ENCODE measurements at regions not wholly inside any gene's neighbourhood (a gene's known extent, or its start where the extent isn't known, plus 50 kb on each side); places are given as distances from the start of the nearest gene placed in this dataset.

- DNase-seq (ENCODE audit: low read depth): no peak
Observed at GRCh38 chr10:130623680-130624267, 487.6 kb downstream of the GLRX3 start.

DNA sequence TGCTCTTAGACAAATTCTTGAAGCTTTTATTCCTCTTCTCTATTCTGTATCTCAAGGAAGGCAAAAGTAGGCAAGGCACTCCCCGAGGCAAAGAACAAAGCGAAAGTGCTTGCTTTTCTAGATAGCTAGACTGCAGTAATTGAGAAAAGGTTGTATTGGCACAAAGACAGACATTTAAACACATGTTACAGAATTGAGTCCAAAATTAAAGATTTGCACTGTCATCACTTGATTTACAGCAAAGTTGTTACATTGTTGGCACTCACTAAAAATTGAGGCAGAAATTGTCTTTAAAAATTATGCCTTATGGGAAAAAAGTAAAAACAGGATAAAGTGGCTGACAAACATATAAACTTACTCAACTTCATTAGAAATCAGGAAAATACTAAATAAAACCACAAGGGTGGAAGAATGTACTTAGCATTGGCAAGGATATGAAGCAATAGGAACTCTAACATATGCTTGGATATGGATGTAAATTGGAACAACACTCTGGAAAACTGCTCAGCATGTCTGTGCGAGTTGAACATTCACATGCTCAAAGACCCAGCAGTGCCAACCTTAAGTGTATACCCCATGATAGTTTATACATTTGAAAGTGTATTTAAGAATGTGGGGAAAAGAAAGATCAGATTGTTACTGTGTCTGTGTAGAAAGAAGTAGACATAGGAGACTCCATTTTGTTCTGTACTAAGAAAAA, 491.3 kb downstream of the GLRX3 start:
- no peak for DNase-seq (ENCODE audit: low read depth)

DNA sequence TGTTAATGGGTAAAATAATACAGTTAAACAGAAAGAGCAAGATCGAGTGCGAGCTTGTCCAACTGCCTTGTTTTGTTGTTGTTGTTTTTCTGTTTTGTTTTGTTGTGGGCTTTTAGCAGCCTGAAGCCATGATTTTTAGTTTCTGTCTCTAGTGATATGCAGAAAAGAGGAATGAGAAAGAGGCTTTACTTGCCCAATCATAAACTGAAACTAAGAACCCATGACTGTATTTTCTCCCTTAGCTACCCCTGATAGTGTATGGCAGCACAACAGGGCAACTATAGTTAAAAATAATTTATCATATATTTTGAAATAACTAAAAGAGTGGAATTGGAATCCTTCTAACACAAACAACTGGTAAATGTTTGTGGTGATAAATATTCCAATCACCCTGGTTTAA, 493.9 kb downstream of the GLRX3 start:
- DNase-seq (ENCODE audit: low read depth): no peak

- DNase-seq (ENCODE audit: low read depth): no peak
Observed at GRCh38 chr10:130631142-130632096, 495.2 kb downstream of the GLRX3 start.

- DNase-seq (ENCODE audit: low read depth): no peak
Observed at GRCh38 chr10:130634816-130635215, 498.6 kb downstream of the GLRX3 start.

DNA sequence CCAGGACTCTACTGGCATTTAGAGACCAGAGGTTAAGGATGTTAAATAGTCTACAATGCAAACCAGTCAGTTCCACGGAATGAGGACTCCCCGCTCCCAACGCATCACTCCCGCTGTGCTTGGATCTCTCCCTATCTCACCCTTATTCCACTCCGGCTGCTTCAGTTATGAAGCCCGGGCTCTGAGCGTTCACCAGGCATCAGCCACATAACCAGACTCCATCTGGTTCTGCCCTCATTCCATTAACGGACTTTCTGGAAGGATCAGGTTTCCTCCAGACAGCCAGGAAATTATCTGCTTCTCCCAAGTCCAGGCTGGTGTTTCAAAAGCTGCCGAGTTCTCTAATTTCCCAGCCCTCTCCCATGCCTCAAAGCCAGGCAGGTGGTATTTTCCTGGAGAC, 499.3 kb downstream of the GLRX3 start:
- DNase-seq (ENCODE audit: low read depth): no peak

DNA sequence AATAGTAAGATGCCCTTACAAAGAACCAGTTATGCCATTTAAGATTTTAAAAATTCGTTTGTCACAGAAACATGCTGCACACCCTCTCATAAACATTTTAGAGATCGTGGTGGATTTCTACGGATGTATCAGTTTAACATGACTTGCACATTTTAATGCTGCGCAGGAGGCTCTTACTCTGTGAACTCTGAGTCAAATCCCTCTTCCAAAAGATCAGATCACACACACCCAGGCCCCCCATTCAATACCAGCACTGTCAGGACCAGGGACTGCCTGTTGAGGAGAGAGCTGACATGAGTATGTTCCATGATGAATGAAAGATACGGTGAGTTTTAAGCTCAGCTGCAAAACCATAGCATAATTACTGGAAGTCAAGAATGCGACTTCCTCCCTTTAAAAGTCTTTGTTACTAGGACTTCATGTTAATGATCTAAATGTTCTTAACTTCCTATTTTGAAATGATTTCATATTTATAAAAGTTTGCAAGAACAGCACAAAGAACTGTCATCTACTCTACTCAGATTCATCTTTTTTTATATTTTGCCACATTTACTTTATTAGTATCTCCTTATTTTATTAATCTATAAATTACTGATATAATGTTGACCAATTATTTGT, 500.2 kb downstream of the GLRX3 start:
- no peak for DNase-seq (ENCODE audit: low read depth)

DNA sequence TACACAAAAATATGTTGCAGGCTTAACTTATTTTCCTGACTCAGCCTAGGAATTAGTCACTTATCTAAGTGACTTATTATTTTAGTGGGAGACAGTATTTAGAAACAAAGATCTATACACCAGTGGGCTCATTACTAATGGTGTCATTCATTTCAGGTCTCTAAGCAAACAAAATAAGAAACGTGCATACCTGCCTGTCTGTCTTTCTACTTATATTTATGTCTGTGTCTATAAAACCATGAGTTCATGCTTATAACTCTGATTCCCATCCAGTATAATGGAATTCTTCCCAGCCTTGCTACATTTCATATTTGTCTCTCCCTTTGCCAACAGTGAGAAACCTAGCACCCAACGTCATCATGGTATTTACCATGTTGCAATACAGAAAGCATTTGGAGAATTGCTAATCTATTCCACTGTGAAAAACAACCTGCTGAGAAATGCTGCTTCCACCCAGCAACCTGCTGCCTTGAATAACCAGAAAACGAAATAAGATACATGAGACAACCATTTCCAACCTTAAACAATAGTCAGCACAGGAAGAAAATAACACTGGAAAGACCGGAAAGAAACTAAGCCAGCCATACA, 501.0 kb downstream of the GLRX3 start:
- no peak for DNase-seq (ENCODE audit: low read depth)

- DNase-seq (ENCODE audit: low read depth): no peak
Observed at GRCh38 chr10:130638991-130639390, 502.8 kb downstream of the GLRX3 start.

- DNase-seq (ENCODE audit: low read depth): no peak
Observed at GRCh38 chr10:130642926-130643325, 506.7 kb downstream of the GLRX3 start.

GRCh38 chr10:130647341-130647740, 511.1 kb downstream of the GLRX3 start:
- no peak for DNase-seq (ENCODE audit: low read depth)

DNA sequence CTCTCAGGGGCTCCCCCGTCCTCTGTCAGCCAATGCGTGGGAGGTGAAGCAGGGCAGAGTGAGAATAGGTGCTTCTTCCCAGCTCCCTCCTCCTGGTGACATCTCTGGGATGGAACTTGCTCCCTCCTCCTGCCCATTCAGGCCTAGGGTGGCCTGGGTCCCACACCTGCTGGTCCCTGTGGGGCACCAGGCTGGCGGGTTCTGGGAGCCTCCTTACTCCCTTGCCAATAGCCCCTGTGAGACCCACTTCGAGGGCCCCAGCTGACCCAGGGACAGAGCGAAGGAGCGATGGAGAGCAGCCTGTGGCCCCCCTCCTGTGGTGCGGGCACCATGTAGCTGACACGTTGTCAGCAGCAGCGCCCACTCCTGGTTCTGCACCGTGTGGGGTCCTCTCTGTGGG, 512.6 kb downstream of the GLRX3 start:
- no peak for DNase-seq (ENCODE audit: low read depth)

DNA sequence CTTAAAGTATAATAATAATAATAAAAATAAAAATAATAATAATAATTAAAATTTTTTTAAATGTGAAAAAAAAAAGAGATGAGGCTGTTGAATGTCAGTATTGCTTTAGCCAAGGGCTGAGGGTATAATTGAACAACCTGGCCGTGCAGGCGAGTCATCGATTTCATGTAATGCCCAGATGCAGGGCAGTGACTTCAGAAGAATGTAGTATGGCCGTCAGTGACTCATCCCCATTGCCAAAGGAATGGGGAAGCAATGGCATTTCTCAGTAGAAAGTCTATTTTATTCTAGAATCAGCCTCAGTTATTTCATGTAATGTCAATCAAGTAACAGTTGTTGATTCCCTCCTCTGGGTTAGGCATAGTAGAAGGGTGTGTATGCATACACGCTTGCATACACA, 516.4 kb downstream of the GLRX3 start:
- no peak for DNase-seq (ENCODE audit: low read depth)

GRCh38 chr10:130652964-130653578, 516.9 kb downstream of the GLRX3 start:
- no peak for DNase-seq (ENCODE audit: low read depth)

- no peak for DNase-seq (ENCODE audit: low read depth)
Observed at GRCh38 chr10:130654726-130655125, 518.5 kb downstream of the GLRX3 start.

- DNase-seq (ENCODE audit: low read depth): no peak
Observed at GRCh38 chr10:130655313-130656186, 519.4 kb downstream of the GLRX3 start.

DNA sequence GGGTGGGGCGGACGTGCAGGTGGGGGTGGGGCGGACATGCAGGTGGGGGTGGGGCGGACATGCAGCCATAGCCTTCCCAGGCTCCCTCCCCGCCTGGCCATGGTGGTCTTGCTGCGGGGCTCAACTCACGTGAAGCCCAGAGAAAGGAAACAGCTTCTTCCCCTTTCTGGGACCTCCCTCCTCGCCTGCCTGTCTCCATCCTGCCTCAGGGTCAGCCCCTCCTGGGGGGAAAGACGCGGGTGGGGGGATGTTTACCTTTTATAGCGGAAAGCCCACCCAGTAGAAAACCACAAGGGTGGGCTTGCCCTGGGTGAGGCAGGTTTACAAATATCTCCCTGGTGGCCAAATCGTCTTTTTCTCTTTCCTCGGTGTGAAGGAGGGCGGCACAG, 520.0 kb downstream of the GLRX3 start:
- DNase-seq (ENCODE audit: low read depth): no peak

DNA sequence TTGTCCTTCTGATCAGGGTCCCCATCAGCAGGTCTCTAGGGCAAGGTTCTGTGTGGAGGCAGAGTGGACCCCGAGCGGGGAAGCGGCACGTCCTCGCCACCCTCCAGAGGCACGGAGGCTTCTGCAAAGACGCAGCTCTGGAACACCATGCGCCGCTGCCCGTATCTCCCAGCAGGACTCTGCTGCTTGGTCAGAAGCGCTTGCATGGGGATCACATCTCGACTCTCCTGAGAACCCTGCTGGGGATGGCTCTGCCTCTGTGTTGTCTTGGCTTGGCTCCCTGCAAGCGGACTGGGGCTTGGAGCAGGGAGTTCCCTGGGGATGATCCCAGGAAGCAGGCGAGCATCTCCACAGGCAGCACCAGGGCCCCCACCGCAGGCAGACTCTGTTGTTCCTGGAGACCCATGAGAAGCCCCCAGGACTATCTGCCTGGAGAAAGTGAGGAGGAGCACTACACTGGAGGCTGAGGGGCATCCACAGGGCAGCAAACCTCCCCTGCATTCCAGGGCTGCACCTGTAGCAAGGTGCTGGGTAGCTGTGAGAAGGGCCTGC, 520.5 kb downstream of the GLRX3 start:
- no peak for DNase-seq (ENCODE audit: low read depth)

GRCh38 chr10:130658687-130659290, 522.6 kb downstream of the GLRX3 start:
- no peak for DNase-seq (ENCODE audit: low read depth)

- DNase-seq (ENCODE audit: low read depth): no peak
Observed at GRCh38 chr10:130659528-130659927, 523.3 kb downstream of the GLRX3 start.
